Endodermal cell (in vitro differentiated cells): ENCODE measurements at regions not wholly inside any gene's neighbourhood (a gene's known extent, or its start where the extent isn't known, plus 50 kb on each side); places are given as distances from the start of the nearest gene placed in this dataset.
A peak's percentile ranks its signal among the peaks of the same experiment; 100 is the strongest.

ENCODE experiments used
- DNase-seq: peaks from one replicate; pipeline ENCODE4 v3.0.0-alpha.2; 2017
- H3K27ac ChIP-seq: 2 replicates; pipeline ENCODE4 v1.5.1; 2013; ENCODE audit warnings: mild to moderate bottlenecking, low read depth, low read length, moderate library complexity
- H3K27me3 ChIP-seq: 2 replicates; pipeline ENCODE4 v1.6.1; 2013; ENCODE audit warnings: mild to moderate bottlenecking, low read length, moderate library complexity; ENCODE audit not compliant: insufficient read depth, control insufficient read depth, poor library complexity, severe bottlenecking
- H3K36me3 ChIP-seq: 2 replicates; pipeline ENCODE4 v1.7.0; 2013; ENCODE audit warnings: mild to moderate bottlenecking, low read length, moderate library complexity; ENCODE audit not compliant: control insufficient read depth, insufficient read depth
- H3K4me1 ChIP-seq: one replicate; pipeline ENCODE4 v1.7.0; 2013; ENCODE audit warnings: low read length; ENCODE audit not compliant: control insufficient read depth, insufficient read depth
- H3K4me3 ChIP-seq: 2 replicates; pipeline ENCODE4 v1.5.1; 2013; ENCODE audit warnings: mild to moderate bottlenecking, low read length, moderate library complexity
- H3K9ac ChIP-seq: 2 replicates; pipeline ENCODE4 v1.6.1; 2013; ENCODE audit warnings: mild to moderate bottlenecking, low read length, moderate library complexity; ENCODE audit not compliant: poor library complexity, severe bottlenecking; ENCODE audit errors: extremely low read depth
- H3K9me3 ChIP-seq: 2 replicates; pipeline ENCODE4 v1.6.1; 2013; ENCODE audit warnings: mild to moderate bottlenecking, low read length, moderate library complexity; ENCODE audit not compliant: control insufficient read depth
- H3K27ac Mint-ChIP-seq: 2 replicates; pipeline ENCODE4 v1.8.0; 2020; ENCODE audit warnings: mixed read lengths
- H3K27me3 Mint-ChIP-seq: 2 replicates; pipeline ENCODE4 v1.8.0; 2021; ENCODE audit warnings: mild to moderate bottlenecking, mixed read lengths; ENCODE audit not compliant: insufficient read depth
- H3K36me3 Mint-ChIP-seq: 2 replicates; pipeline ENCODE4 v1.8.0; 2020; ENCODE audit warnings: low read depth, mixed read lengths
- H3K4me1 Mint-ChIP-seq: 2 replicates; pipeline ENCODE4 v1.8.0; 2020; ENCODE audit warnings: mixed read lengths
- H3K4me3 Mint-ChIP-seq: 2 replicates; pipeline ENCODE4 v1.8.0; 2020; ENCODE audit warnings: mild to moderate bottlenecking, moderate library complexity, mixed read lengths
- H3K9me3 Mint-ChIP-seq: 2 replicates; pipeline ENCODE4 v1.8.0; 2020; ENCODE audit warnings: mild to moderate bottlenecking, mixed read lengths
- WGBS, 2 experiments: methylation state at CpG; one replicate each; pipeline versions ENCODE4 v1.1.5 to v1.1.7; 2013; ENCODE audit warnings: missing lambda C conversion rate in 2 of 2, mixed read lengths in 1 of 2; ENCODE audit not compliant: insufficient coverage in 1 of 2, insufficient read length in 1 of 2; 5-methylcytosine and 5-hydroxymethylcytosine counted together
- TF ChIP-seq, protein P1 (sequence below): fragments of 200-600 bp; sonication (generic); conservative IDR thresholded peaks from 2 replicates; pipeline ENCODE4 v1.5.0; 2021; ENCODE audit warnings: antibody characterized with exemption, mild to moderate bottlenecking

DNA sequence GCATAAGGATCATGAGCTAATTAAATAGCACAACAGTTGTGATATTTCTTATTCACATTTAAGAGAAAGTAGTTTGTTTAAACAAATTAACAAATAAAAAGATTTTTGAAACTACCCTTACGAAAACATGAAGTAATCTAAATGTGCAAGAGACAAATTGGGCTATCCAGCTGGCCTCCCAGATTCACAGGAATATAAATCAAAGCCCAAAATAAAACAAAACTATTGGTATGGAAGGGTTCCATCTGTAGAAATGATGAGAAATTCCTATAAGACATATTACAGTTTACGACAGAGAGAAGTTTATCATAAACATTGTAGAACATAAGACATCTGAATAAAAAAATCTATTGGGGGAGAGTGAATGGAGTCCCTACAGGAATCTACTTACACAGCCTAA lies 1125.1 kb downstream of the TDRD15 start:
- Mint-ChIP-seq H3K27ac (no peak overlapping the region), H3K36me3 (no peaks in the 10 kb centered on the region), H3K27me3 (no peaks in the 10 kb centered on the region), H3K9me3 (no peaks in the 10 kb centered on the region), H3K4me1 (peaks cover 29% of the 10 kb centered on the region), H3K4me3 (no peak overlapping the region)
- H3K4me3 ChIP-seq = no peak overlapping the region
- H3K36me3 ChIP-seq = no peaks in the 10 kb centered on the region
- no peak overlapping the region for H3K27ac ChIP-seq
- TF ChIP-seq, protein P1, sequence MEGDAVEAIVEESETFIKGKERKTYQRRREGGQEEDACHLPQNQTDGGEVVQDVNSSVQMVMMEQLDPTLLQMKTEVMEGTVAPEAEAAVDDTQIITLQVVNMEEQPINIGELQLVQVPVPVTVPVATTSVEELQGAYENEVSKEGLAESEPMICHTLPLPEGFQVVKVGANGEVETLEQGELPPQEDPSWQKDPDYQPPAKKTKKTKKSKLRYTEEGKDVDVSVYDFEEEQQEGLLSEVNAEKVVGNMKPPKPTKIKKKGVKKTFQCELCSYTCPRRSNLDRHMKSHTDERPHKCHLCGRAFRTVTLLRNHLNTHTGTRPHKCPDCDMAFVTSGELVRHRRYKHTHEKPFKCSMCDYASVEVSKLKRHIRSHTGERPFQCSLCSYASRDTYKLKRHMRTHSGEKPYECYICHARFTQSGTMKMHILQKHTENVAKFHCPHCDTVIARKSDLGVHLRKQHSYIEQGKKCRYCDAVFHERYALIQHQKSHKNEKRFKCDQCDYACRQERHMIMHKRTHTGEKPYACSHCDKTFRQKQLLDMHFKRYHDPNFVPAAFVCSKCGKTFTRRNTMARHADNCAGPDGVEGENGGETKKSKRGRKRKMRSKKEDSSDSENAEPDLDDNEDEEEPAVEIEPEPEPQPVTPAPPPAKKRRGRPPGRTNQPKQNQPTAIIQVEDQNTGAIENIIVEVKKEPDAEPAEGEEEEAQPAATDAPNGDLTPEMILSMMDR = no peak
- H3K9me3 ChIP-seq = no peaks in the 10 kb centered on the region
- 100% methylated on average over 1 of the region's 2 CpGs; no CpG with 5 or more reads in 1 of the 2 experiments for whole genome bisulfite sequencing, 2 experiments
- DNase-seq = no peak
- H3K4me1 ChIP-seq = peaks cover 12% of the 10 kb centered on the region
- no peak overlapping the region for H3K9ac ChIP-seq
- no peaks in the 10 kb centered on the region for H3K27me3 ChIP-seq

DNA sequence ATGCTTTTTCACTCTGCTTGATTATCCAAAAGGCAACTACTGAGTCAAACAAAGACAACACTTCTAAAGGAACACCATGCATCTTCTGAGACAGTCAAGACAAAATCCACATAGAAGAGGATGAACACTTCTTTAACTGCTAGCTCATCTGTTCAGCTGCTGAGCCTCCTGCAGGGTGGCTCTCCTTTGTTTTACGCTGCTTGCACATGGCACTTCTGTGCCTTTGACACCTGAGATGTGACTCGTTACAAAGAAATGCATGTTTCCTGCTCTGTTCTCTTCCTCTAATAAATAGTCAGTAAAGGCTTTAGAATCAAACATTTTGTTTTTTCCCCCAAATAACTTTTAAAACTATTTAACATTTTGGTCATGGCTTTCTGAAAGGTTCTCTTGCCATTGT lies 1129.4 kb downstream of the TDRD15 start:
- no peaks in the 10 kb centered on the region for H3K9me3 Mint-ChIP-seq
- peak; percentile 61 for DNase-seq
- WGBS, 2 experiments = 77 to 83% methylated on average over 2 of the region's 2 CpGs
- Histone ChIP-seq H3K27me3 (no peaks in the 10 kb centered on the region), H3K9ac (no peak overlapping the region), H3K36me3 (no peaks in the 10 kb centered on the region), H3K27ac (no peak overlapping the region), H3K9me3 (no peaks in the 10 kb centered on the region), H3K4me1 (peaks cover 12% of the 10 kb centered on the region), H3K4me3 (no peak overlapping the region)
- TF ChIP-seq, protein P1 = no peak
- no peak overlapping the region for H3K27ac Mint-ChIP-seq
- H3K36me3 Mint-ChIP-seq = no peaks in the 10 kb centered on the region
- H3K27me3 Mint-ChIP-seq = no peaks in the 10 kb centered on the region
- no peak overlapping the region for H3K4me3 Mint-ChIP-seq
- H3K4me1 Mint-ChIP-seq = peaks cover 29% of the 10 kb centered on the region

DNA sequence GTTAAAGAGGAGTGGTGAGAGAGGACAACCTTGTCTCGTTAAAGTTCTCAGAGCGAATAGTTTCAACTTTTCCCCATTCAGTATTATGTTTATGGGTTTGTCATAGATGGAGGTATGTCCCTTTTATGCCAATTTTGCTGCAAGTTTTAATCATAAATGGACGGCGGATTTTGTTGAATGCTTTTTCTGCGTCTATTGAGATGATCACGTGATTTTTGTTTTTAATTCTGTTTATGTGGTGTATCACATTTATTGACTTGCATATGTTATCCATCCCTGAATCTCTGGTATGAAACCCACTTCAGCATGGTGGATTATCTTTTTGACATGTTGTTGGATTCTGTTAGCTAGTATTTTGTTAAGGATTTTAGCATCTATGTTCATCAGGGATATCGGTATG lies 1123.8 kb upstream of the KLHL29 start:
- no peak overlapping the region for H3K4me3 Mint-ChIP-seq
- Histone ChIP-seq H3K4me3 (peak overlapping the region; percentile 36), H3K4me1 (no peaks in the 10 kb centered on the region), H3K27me3 (no peaks in the 10 kb centered on the region), H3K27ac (no peak overlapping the region), H3K9me3 (peaks cover 44% of the 10 kb centered on the region), H3K9ac (no peak overlapping the region), H3K36me3 (no peaks in the 10 kb centered on the region)
- no peak for DNase-seq
- no peaks in the 10 kb centered on the region for H3K27me3 Mint-ChIP-seq
- WGBS, 2 experiments = 97% methylated on average over 7 of the region's 7 CpGs
- no peak overlapping the region for H3K27ac Mint-ChIP-seq
- peaks cover 32% of the 10 kb centered on the region for H3K9me3 Mint-ChIP-seq
- no peaks in the 10 kb centered on the region for H3K4me1 Mint-ChIP-seq
- H3K36me3 Mint-ChIP-seq = peaks cover 3% of the 10 kb centered on the region
- TF ChIP-seq, protein P1 = no peak
